ENCODE measurements at regions not wholly inside any gene's neighbourhood (a gene's known extent, or its start where the extent isn't known, plus 50 kb on each side); places are given as distances from the start of the nearest gene placed in this dataset.

DNA sequence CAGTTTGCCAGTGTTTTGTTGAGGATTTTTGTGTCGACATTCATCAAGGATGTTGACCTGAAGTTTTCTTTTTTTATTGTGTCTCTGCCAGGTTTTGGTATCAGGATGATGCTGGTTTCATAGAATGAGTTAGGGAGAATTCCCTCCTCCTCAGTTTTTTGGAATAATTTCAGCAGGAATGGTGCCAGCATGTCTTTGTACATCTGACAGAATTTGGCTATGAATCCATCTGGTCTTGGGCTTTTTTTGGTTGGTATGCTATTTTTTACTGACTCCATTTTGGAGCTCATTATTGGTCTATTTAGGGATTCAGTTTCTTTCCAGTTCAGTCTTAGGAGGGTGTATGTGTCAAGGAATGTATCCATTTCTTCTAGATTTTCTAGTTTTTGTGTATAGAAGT, 320.0 kb upstream of the PPP2R3A start:
- Histone ChIP-seq H2AFZ (ENCODE audit: low read length) (no peak overlapping the region), H3K36me3 (ENCODE audit: control insufficient read depth, insufficient read depth, low read length) (no peaks in the 10 kb centered on the region), H3K9ac (ENCODE audit: insufficient read depth, low read length) (no peak overlapping the region), H3K9me3 (ENCODE audit: control insufficient read depth, insufficient read depth, low read depth, low read length) (no peaks in the 10 kb centered on the region), H3K4me3 (replicated peaks in 1 of 4; ENCODE audit: control extremely low read depth in 1 of 4, insufficient read depth in 1 of 4, low read depth in 3 of 4, low read length in 4 of 4) (no peak overlapping the region), H3K4me2 (ENCODE audit: extremely low read depth, insufficient read depth, low read length) (no peak overlapping the region), H3K27me3 (ENCODE audit: control insufficient read depth, insufficient read depth, low read length) (no peaks in the 10 kb centered on the region), H3K4me1 (ENCODE audit: control insufficient read depth, extremely low read depth, insufficient read depth, low read length) (no peaks in the 10 kb centered on the region), H3K27ac (ENCODE audit: insufficient read depth, low read length) (no peak overlapping the region), H4K20me1 (ENCODE audit: control insufficient read depth, extremely low read depth, insufficient read depth, low read length) (no peaks in the 10 kb centered on the region), H3K79me2 (ENCODE audit: control insufficient read depth, insufficient read depth, low read length) (no peaks in the 10 kb centered on the region)
- no peak for DNase-seq (ENCODE audit: low read depth in 2 of 2)
- no peak for TF ChIP-seq EZH2 (IDR thresholded peaks at IDR 0.05; ENCODE audit: low read length, missing control alignments)
- no peak for TF ChIP-seq CTCF (conservative IDR thresholded peaks at IDR 0.05 in 1 of 2, IDR thresholded peaks at IDR 0.05 in 1 of 2; ENCODE audit: low read depth in 1 of 2, low read length in 2 of 2)

DNA sequence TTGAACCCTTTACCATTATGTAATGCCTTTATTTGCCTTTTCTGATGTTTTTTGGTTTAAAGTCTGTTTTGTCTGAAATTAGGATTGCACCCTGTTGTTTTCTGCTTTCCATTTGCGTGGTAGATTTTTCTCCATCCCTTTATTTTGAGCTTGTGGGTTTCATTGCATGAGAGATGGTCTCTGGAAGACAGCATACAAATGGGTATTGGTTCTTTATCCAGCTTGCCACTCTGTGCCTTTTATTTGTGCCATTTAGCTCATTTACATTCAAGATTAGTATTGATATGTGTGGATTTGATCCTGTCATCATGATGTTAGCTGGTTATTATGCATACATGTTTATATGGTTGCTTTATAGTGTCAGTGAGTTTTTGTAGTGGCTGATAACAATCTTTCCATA, 318.7 kb upstream of the PPP2R3A start:
- no peaks in the 10 kb centered on the region for H3K9me3 ChIP-seq (ENCODE audit: control insufficient read depth, insufficient read depth, low read depth, low read length)
- no peaks in the 10 kb centered on the region for H3K36me3 ChIP-seq (ENCODE audit: control insufficient read depth, insufficient read depth, low read length)
- no peaks in the 10 kb centered on the region for H3K79me2 ChIP-seq (ENCODE audit: control insufficient read depth, insufficient read depth, low read length)
- H2AFZ ChIP-seq (ENCODE audit: low read length): no peak overlapping the region
- no peaks in the 10 kb centered on the region for H4K20me1 ChIP-seq (ENCODE audit: control insufficient read depth, extremely low read depth, insufficient read depth, low read length)
- H3K27me3 ChIP-seq (ENCODE audit: control insufficient read depth, insufficient read depth, low read length): no peaks in the 10 kb centered on the region
- H3K4me3 ChIP-seq (replicated peaks in 1 of 4; ENCODE audit: control extremely low read depth in 1 of 4, insufficient read depth in 1 of 4, low read depth in 3 of 4, low read length in 4 of 4): no peak overlapping the region
- H3K4me2 ChIP-seq (ENCODE audit: extremely low read depth, insufficient read depth, low read length): no peak overlapping the region
- no peaks in the 10 kb centered on the region for H3K4me1 ChIP-seq (ENCODE audit: control insufficient read depth, extremely low read depth, insufficient read depth, low read length)
- no peak for DNase-seq (ENCODE audit: low read depth in 2 of 2)
- no peak overlapping the region for H3K27ac ChIP-seq (ENCODE audit: insufficient read depth, low read length)
- no peak overlapping the region for H3K9ac ChIP-seq (ENCODE audit: insufficient read depth, low read length)
- TF ChIP-seq EZH2 (IDR thresholded peaks at IDR 0.05; ENCODE audit: low read length, missing control alignments) (no peak), CTCF (conservative IDR thresholded peaks at IDR 0.05 in 1 of 2, IDR thresholded peaks at IDR 0.05 in 1 of 2; ENCODE audit: low read depth in 1 of 2, low read length in 2 of 2) (no peak)

DNA sequence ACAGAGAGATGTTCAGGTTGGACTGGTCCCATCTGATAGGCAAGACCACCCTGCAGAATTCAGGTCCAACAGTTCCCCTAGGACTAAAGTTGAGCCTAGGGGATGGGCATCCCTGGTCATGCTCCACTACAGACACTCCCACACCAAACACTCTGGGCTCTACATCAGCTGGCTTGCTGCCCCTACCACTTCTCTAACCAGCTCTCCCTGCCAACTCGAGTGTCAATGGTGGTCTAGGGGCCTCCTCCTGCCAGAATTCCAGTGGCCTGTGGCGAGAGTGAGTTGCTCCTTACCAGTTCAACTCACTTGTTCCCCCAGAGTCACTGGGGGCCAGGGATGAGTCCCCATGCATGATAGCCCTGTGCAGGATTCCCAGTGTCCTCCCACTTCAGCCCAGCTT, 316.2 kb upstream of the PPP2R3A start:
- Histone ChIP-seq H3K4me1 (ENCODE audit: control insufficient read depth, extremely low read depth, insufficient read depth, low read length) (no peaks in the 10 kb centered on the region), H3K79me2 (ENCODE audit: control insufficient read depth, insufficient read depth, low read length) (no peaks in the 10 kb centered on the region)

More for the DNA sequence above, 316.2 kb upstream of the PPP2R3A start:
- Histone ChIP-seq H3K9me3 (ENCODE audit: control insufficient read depth, insufficient read depth, low read depth, low read length) (no peaks in the 10 kb centered on the region), H3K4me2 (ENCODE audit: extremely low read depth, insufficient read depth, low read length) (no peak overlapping the region), H4K20me1 (ENCODE audit: control insufficient read depth, extremely low read depth, insufficient read depth, low read length) (no peaks in the 10 kb centered on the region), H3K9ac (ENCODE audit: insufficient read depth, low read length) (no peak overlapping the region), H2AFZ (ENCODE audit: low read length) (no peak overlapping the region), H3K4me3 (replicated peaks in 1 of 4; ENCODE audit: control extremely low read depth in 1 of 4, insufficient read depth in 1 of 4, low read depth in 3 of 4, low read length in 4 of 4) (no peak overlapping the region), H3K27ac (ENCODE audit: insufficient read depth, low read length) (no peak overlapping the region), H3K36me3 (ENCODE audit: control insufficient read depth, insufficient read depth, low read length) (no peaks in the 10 kb centered on the region), H3K27me3 (ENCODE audit: control insufficient read depth, insufficient read depth, low read length) (no peaks in the 10 kb centered on the region)
- no peak for TF ChIP-seq EZH2 (IDR thresholded peaks at IDR 0.05; ENCODE audit: low read length, missing control alignments)
- DNase-seq (ENCODE audit: low read depth in 2 of 2): no peak
